Muscle of arm (tissue), 1 donor: ENCODE measurements at regions not wholly inside any gene's neighbourhood (a gene's known extent, or its start where the extent isn't known, plus 50 kb on each side); places are given as distances from the start of the nearest gene placed in this dataset.

Experiments
- DNase-seq: peaks from one replicate; pipeline ENCODE4 v3.0.0-alpha.2; 2013

DNA sequence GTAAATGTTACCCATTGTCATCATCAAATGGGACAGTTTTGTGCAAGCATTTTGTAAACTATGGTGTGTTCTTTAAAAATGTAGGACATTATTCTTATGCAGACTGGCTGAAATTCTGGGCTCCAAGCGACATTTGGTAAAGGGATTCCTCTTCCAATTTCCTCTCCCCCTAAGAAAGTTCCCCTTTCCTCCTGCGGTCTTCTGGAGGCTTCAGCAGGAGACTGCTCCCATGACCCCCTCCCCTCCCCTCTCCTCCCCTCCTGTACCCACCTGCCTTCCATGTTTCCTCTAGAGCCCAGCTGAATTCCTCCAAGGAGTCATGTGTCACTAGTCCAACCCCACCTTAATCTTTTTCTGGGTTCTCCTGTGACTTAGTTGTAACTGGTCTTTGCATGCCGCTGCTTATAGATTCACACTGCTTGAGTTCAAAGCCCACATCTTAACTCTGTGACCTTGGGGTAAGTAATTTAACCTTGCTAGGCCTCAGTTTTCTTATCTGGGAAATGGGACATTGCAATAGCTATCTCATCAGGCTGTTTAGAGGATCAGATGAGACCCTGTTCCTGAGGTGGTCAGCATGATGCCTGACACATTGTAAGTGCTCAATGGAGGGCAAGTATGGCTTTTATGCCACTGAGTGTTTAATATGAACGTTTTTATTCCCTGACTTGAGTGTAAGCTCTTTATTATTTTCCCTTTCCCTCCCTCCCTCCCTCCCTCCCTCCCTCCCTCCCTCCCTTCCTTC lies 69.9 kb upstream of the WDR26 start:
- DNase-seq: no peak

DNA sequence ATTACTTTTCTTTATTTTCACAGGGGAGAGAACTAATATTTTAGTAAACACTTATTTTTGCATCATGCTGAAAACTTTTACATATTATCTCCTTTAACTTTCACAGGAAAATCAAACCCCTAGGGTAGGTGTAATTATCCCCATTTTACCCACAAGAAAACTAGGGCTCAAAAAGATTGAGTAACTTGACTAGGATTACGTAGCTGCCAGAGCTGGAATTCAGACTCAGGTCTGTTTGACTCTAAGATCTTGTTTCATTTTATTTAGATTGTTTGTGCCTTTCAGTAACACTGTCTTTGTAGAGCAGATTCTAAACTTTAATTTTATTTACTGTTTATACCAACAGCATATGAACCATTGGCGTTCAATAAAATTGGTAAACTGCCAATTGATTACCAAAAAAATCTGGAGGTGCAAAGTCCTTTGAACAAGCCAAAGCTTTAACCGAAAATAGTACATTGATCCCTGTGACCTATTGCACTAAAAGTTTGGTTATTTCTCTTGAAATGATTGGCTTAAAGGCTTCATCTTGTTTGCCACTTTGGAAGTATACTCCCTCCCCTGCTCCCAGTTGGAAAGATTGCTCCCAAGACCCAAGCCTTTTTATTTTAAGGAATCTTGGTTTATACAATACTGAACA lies 71.0 kb upstream of the WDR26 start:
- no peak for DNase-seq

DNA sequence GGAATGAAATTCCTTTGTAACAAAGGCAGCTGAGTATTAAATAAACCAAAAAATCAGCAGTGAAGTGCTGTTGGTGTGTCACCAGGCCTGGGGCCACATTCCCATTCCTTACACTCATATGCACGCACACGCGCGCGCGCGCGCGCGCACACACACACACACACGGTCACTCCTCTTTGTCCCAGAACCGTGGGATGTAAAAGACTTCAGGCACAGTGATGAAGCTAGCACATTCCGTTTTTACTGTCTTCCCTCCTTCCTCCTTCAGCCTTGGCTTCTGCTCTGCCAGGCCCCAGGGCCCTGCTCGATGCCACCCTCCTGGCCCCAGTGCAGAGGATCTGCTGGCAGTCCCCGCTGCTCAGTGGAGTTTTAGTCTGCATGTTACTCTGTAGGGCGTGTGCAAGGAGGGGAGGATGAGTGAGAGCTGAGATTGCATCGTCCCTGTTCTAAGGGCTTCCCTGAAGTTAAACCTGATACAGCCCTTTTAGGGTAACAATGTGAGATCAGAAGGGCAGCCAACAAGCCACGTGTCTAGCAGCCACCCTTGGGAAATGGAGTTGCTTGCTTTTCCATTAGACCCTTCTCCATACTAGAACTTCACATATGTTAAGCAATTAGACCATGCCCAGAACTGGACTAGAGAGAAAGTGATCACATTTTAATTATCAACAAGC lies 71.7 kb upstream of the WDR26 start:
- no peak for DNase-seq

GRCh38 chr1:224507771-224508523 lies 73.3 kb upstream of the WDR26 start:
- no peak for DNase-seq

GRCh38 chr1:224509907-224510306 lies 75.3 kb upstream of the WDR26 start:
- DNase-seq: no peak

- DNase-seq: no peak
Measured at GRCh38 chr1:224510880-224511645, 76.5 kb upstream of the WDR26 start.

GRCh38 chr1:224512600-224513151 lies 78.1 kb upstream of the WDR26 start:
- DNase-seq: no peak

DNA sequence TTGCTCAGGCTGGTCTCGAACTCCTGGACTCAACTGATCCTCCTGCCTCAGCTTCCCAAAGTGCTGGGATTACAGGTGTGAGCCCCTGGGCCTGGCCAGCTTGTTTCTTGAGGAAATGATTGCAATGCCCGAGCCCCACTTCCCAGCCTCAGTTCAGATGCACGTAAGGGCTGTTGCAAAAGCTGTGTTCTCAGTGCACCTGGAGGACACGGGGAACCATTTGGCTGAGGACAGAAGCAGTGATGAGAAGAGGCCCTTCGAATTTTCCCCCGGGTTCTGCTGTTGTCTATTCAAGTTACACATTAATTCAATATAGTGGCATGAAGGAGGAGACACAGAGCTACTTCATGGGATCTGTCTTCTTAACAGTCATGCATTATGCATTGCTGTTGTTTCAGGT lies 78.8 kb upstream of the WDR26 start:
- no peak for DNase-seq

DNA sequence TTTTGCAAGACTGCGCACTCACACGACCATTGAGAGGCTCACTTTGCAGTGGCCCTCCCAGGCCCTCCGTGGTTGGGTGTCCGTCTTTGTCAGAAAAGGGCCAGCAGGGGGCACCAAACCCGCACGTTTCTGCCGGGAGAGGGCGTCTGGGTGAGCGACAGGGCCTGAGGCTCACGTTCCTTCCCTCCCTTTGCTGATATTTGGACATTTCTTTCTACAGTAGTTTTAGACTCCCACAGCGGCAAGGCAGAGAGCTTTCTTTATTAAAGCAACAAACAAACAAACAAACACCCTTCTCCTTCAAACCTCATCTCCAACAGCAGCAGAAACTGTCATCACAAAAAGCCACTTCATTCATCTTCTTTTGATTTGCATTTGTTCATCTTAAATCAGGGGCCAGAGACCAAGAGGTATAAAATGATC lies 79.2 kb upstream of the WDR26 start:
- peak; percentile 83 for DNase-seq

DNA sequence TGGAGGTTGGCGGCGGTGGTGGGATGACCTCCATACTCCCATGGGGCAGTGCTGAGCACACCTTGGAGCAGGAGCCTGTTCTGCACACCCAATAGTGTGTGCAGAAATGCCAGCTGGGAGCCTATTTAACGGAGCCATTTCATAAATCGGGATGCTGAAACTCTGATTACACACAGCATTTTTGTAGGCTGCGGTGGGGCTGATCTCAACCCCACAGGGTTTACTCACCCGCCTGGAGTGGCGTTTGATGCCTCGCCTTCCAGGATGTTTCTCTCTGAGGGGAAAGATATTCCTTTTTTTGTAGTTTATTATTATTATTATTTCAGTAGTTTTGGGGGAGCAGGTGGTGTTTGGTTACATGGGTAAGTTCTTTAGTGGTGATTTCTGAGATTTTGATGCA lies 82.6 kb upstream of the WDR26 start:
- DNase-seq: no peak

DNA sequence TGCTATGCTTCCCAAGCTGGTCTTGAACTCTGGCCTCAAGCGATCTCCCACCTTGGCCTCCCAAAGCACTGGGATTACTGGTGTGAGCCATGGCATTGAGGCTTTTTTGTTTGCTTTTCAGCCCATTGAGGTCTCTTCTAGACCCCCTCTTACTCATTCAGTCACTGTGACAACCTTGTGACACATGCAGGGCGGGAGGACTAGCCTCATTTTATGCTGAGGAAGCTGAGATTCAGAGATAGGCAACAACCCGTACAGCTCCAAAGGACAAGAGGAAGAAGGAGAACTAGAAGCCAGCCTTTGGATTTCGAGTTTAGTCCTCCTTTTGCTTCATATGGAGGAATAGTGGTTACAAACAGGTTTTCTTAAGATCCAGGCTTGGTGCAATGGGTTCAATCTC lies 83.9 kb upstream of the WDR26 start:
- DNase-seq: no peak

DNA sequence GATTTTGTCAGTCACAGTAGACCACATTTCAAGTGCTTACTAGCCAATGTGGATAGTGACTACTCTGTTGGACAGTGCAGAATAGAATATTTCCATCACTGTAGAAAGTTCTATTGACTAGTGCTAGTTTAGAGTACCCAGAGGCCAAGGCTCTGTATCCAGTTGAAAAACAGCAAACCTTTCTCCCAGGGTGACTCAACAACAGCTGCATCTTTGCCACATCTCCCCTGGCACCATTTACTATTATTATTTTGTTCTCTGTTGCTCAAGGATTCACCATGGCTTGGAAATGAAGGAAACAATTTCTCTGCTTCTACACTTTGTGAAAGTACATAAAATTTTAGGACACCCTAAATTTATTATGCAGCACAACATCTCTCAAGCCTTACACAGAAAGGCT lies 85.3 kb upstream of the WDR26 start:
- no peak for DNase-seq

DNA sequence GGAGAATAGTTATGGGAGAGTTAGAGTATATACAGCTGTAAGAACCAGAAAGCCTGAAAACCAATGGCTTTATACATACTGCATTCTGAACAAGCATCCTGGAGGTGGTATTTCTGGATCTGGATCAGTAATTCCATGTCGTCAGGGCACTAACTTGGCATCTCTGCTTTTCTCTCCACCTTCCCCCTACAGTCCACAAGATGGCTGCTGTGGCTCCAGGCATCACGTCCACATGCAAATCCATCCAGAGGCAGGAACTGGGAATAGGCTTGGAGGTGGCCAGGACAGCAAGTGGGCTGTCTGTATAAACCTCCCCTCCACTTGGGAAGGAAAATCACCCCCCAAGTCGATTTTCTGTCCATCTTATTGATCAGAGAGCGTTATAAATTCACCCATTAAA lies 86.2 kb upstream of the WDR26 start:
- no peak for DNase-seq

GRCh38 chr1:224521904-224522734 lies 87.5 kb upstream of the WDR26 start:
- DNase-seq: no peak

GRCh38 chr1:224523676-224524075 lies 89.1 kb upstream of the WDR26 start:
- no peak for DNase-seq

- DNase-seq: no peak
Measured at GRCh38 chr1:224524679-224525078, 90.1 kb upstream of the WDR26 start.

- DNase-seq: no peak
Measured at GRCh38 chr1:224525411-224526040, 90.6 kb upstream of the CNIH3 start.

DNA sequence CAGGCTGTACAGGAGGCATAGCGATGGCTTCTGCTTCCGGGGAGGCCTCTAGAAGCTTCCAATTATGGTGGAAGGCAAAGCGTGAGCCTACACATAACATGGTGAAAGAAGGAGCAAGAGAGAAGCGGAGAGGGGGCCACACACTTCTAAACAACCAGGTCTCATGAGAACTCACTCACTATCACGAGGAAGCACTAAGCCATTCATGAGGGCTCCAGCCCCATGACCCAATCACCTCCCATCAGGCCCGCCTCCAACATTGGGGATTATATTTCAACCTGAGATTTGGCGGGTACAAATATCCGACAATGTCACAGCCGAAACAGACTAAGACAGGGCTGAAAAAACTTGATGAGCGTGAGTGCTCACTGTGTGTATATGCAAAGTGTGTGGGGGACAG lies 89.3 kb upstream of the CNIH3 start:
- no peak for DNase-seq

- DNase-seq: no peak
Measured at GRCh38 chr1:224528900-224529299, 87.2 kb upstream of the CNIH3 start.

GRCh38 chr1:224529844-224530243 lies 86.3 kb upstream of the CNIH3 start:
- no peak for DNase-seq
